GM18951 (cell line): ENCODE measurements at regions not wholly inside any gene's neighbourhood (a gene's known extent, or its start where the extent isn't known, plus 50 kb on each side); places are given as distances from the start of the nearest gene placed in this dataset.

Source experiments
- POLR2A ChIP-seq: IDR thresholded peaks from 4 replicates; pipeline ENCODE4 v1.6.1; 2011; ENCODE audit warnings: mild to moderate bottlenecking; ENCODE audit not compliant: insufficient read length, insufficient read depth; ENCODE audit errors: extremely low read depth
- in situ Hi-C: fragments of 300-500 bp; cut with MboI; formaldehyde crosslinking; loops from one replicate; pipeline ENCODE4 v1.12.0; 2022; ENCODE audit warnings: low sequenced_read_pairs, mixed read lengths, inconsistent platforms; ENCODE audit not compliant: unreplicated experiment

GRCh38 chr1:235012436-235013210 lies 116.0 kb downstream of the TOMM20 start:
- in situ Hi-C loops = loop anchor here (10.0 kb wide), 1 partner anchor 62 kb away; no protein-coding TSS in a partner anchor

GRCh38 chr1:235011599-235012435 lies 116.8 kb downstream of the TOMM20 start:
- TF ChIP-seq POLR2A = peak; percentile 63
- in situ Hi-C loops = loop anchor here (10.0 kb wide), 1 partner anchor 63 kb away; no protein-coding TSS in a partner anchor

More at GRCh38 chr1:235012436-235013210, 116.0 kb downstream of the TOMM20 start:
- TF ChIP-seq POLR2A = no peak

GRCh38 chr1:235011064-235011598 lies 117.5 kb downstream of the TOMM20 start:
- TF ChIP-seq POLR2A = no peak
- in situ Hi-C loops = loop anchor here (10.0 kb wide), 1 partner anchor 64 kb away; no protein-coding TSS in a partner anchor

GRCh38 chr1:235009561-235010306 lies 118.9 kb downstream of the TOMM20 start:
- no peak for TF ChIP-seq POLR2A
- in situ Hi-C loops = loop anchor here (10.0 kb wide), 1 partner anchor 65 kb away; no protein-coding TSS in a partner anchor

GRCh38 chr1:235009074-235009473 lies 119.6 kb downstream of the TOMM20 start:
- in situ Hi-C loops = no loop called here
- no peak for TF ChIP-seq POLR2A

- TF ChIP-seq POLR2A = no peak
- in situ Hi-C loops = no loop called here
Observed at GRCh38 chr1:235008239-235008638, 120.4 kb downstream of the TOMM20 start.

- TF ChIP-seq POLR2A = no peak
- in situ Hi-C loops = no loop called here
Observed at GRCh38 chr1:235006816-235007215, 121.8 kb downstream of the TOMM20 start.

- in situ Hi-C loops = no loop called here
- TF ChIP-seq POLR2A = no peak
Observed at GRCh38 chr1:235006132-235006721, 122.4 kb downstream of the TOMM20 start.

- in situ Hi-C loops = no loop called here
- no peak for TF ChIP-seq POLR2A
Observed at GRCh38 chr1:235004840-235005391, 123.7 kb downstream of the TOMM20 start.

GRCh38 chr1:235004276-235004675 lies 124.4 kb downstream of the TOMM20 start:
- in situ Hi-C loops = no loop called here
- no peak for TF ChIP-seq POLR2A

- in situ Hi-C loops = no loop called here
- no peak for TF ChIP-seq POLR2A
Observed at GRCh38 chr1:235002706-235003300, 125.8 kb downstream of the TOMM20 start.

GRCh38 chr1:234999513-234999940 lies 129.1 kb downstream of the TOMM20 start:
- no peak for TF ChIP-seq POLR2A
- in situ Hi-C loops = no loop called here
